ENCODE measurements at regions not wholly inside any gene's neighbourhood (a gene's known extent, or its start where the extent isn't known, plus 50 kb on each side); places are given as distances from the start of the nearest gene placed in this dataset.

GRCh38 chr16:48919791-48920190 is 309.8 kb upstream of the N4BP1 start:
- no peak for DNase-seq

DNA sequence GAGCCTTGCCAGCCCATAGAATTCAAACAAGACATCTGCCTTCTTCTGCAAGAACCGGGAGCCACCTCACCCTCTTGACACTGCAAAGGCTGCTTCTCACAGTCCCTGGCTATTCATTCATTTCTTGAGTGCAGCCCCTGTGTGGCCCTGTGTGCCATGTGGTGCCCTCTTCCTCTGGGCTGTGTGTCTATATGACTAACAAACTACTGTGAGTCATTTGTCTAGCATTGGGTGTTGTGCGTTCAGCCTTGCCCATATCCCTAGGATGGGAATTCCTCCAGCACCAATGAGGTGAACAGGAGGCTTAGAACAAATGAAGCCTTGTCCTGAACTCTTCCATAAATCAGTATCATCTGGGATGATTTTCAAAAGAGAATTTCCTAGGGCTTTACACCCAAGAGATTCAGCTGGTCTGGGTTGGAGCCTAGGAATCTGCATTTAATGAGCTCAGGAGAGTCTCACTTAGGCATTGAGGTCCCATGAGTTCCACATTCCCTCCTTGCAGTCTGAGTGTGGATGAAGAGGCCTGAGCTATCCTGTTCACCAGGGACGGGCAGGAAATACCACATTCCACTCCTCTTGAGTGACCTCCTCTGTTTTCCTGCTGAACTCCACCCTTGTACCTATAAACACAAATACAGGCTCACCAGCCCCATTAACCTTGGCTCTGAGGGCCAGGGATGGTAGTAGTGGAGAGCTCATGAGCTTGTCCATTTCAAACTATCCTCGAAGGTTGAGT is 308.7 kb upstream of the N4BP1 start:
- no peak for DNase-seq

DNA sequence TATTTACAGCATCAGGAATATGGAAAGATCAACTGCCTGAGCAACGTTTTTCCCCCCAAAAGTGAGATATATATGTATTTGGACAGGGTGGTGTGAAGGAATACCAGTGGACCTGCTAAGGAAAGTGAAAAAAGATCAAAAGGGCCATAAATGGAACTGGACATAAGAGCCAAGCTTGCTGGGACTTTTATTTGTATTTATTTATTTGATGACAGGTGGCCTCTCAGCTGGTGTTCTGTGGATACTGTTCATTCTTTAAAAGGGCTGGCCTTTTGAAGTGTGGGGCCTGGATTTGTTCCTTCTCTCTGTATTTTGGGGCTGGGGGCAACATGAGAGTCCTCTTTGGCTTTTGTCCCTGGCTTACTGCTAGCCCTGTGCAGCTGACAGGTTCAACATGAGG is 306.6 kb upstream of the N4BP1 start:
- DNase-seq: no peak

DNA sequence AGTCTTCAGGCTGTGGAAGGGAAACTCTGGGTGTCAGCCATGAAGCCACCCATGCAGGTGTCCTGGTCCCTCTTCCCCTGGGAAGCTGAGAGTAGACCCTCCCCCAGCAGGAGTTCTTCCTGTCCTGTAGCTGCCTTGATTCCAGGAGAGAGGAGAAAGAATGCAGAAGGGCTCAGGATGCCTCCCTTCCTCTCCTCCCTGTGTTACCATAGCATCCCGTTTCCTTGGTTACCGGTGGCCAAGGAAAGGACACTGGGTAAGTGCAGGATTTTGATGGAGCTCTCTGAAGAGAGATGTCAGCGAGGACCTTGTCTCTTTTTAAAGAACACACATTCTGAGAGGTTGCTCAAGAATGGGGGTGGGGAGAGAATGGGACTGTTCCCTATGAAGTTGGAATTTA is 304.1 kb upstream of the N4BP1 start:
- DNase-seq: no peak

DNA sequence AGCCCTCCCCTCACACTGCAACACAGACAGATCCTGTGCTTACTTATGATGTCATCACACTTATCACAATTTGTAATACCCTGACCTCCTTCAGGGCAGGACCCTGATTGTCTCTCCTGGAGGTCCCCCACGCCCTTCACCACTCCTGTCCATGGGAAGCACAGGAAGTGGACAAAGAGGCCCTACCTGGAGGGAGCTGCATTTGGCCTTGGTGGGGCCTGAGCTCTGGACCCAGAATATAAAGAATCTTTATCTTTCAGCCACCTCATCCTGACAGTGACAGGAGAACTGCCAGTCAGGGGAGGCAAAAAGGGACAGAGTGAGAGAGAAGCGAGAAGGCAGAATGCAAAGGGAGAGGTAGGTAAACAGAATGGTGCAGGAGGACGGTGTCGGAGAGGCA is 303.4 kb upstream of the N4BP1 start:
- DNase-seq: no peak

GRCh38 chr16:48912360-48912759 is 302.4 kb upstream of the N4BP1 start:
- no peak for DNase-seq

- no peak for DNase-seq
These were observed 301.7 kb upstream of the N4BP1 start for GRCh38 chr16:48911700-48912099.

DNA sequence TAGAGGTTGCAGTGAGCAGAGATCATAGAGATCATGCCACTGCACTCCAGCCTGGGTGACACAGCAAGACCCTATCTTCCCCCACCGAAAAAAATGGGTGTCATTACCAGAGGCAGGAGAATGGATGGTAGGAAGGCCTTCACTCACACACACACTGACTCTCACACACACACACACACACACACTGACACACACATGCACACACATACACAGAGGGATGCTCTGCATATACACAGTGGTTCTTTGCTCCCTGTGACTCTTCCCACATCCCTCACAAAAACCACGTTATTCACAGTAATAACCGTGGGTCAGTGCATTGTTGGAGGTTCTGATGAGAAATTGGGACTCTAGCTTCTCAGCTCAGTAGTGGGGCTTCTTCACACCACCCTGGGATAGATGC is 300.2 kb upstream of the N4BP1 start:
- no peak for DNase-seq

- DNase-seq: no peak
These were observed 299.3 kb upstream of the N4BP1 start for GRCh38 chr16:48909231-48909630.

DNA sequence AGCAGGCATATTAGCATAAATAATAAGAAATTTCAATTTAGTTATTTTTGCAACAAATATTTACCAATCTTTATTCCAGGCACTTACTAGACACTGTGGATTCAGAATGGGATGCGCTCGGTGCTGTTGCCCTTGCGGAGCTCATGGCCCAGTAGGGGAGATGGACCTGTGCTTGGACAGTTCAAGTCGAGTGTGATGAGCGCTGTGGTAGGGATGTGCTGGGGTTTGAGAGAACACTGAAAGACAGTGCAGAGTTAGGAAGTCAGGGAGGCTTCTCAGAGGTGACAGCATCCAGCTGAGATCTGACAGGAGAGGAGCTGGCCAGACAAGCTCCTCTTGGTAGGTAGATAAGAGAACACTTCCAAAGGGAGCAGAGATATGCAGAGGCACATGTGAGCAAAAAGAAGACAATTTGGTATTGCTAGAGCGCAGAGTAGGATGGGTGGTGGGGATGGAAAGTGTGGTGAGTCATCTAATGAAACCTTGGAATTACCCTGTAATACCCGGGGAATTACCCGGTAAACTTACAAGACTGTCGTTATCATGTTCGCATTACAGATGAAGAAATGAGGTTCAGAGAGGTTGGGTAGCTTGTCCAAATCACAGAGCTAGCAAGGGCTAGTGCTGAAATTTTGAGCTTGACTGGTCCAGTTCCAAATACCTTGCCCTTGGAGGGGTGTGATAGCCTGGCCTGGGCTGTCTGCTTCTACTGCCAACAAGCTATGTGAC is 298.1 kb upstream of the N4BP1 start:
- no peak for DNase-seq

GRCh38 chr16:48905632-48906505 is 295.9 kb upstream of the N4BP1 start:
- no peak for DNase-seq

DNA sequence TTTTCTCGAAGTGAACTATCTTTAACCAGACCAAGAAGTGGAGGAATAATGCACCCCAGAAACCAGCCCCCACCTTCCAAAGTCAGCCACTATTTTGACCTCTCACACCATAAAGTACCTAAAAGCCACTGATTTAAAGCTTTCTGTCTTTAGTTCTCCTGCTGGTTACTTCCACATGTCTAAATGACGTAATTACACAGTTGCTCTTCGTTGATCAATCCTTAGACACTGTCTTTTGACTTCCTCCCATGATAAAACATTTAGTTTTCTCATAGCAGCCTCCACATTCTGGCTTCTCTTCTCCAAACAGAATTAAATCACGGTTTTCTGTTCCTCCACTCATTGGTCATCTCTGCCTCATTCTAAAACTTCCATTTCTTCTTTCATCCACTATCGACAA is 294.4 kb upstream of the N4BP1 start:
- DNase-seq: no peak

- no peak for DNase-seq
These were observed 293.1 kb upstream of the N4BP1 start for GRCh38 chr16:48903039-48903438.

DNA sequence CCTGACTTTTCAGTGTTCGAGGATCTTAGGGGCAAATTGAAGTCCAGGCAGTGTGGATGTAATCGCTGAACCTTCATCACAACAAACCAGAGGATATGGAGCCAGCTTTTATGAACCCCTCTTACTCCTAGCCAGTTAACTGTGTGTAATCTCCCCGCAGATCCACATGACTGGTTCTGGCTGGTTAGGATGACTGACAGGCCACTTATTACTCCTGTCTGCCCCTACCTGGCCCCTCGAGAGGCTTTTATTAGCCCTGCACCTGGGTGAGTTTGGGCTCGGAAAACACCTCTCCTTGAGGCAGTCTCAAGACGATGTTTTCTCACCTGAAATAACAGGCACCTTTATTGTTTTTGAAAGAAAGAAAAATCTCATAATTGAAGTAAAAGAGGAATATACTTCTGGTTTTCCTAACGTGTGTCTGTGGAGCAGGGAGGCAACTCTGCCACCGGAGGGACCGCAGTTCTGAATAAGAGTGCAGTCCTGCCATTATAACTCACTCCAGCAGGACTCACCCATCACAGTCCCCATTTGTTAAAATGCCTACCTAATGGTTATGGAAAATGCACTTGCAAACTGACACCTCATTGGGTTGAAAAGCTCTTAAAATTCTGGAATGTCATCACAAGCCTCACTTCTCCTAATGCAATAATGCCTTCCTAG is 291.9 kb upstream of the N4BP1 start:
- DNase-seq: no peak

DNA sequence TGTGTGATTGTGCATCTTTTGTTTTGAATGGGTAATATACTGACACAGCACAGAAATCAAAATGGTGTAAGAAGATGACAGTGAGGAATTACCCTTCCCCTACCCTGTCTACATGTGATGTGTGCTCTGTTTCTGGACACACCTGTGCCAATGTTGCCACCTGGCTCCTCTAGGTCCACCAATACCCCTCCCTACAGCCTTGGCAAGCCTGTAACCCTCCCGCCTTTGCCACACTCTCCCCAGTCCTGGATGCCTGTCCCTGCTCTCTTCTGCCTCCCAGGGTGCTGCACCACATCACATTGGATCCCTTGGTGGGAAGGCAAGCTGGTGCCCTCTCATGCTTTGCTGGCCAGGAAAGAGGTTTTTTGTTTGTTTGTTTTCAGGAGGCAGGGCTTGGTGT is 289.5 kb upstream of the N4BP1 start:
- DNase-seq: no peak

DNA sequence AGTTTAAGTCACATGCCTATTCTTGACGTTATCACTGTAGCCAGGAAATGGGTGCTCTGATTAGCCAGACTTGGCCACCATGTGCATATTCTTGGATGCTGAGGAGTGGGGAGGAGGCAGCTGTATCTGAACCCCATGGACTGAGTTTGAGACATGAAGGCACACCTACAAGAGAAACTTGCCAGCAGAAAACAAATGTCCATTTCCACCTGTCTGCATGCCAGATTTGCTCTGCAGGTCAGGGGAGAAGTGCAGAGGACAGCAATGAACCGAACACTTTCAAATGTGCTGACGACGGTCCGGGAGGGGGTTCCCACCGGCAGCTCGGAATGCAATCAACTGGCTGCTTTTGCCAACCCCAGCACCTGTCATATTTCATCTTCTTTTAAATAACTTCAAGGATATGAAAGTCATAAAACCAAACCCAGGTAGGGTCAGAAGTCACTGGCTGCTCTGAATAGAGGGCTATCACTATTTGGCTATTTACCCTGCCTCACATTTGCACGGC is 287.8 kb upstream of the N4BP1 start:
- no peak for DNase-seq

- no peak for DNase-seq
These were observed 285.2 kb upstream of the N4BP1 start for GRCh38 chr16:48895142-48895541.

GRCh38 chr16:48892893-48893292 is 282.9 kb upstream of the N4BP1 start:
- no peak for DNase-seq

- DNase-seq: no peak
These were observed 277.7 kb upstream of the N4BP1 start for GRCh38 chr16:48887646-48888210.

DNA sequence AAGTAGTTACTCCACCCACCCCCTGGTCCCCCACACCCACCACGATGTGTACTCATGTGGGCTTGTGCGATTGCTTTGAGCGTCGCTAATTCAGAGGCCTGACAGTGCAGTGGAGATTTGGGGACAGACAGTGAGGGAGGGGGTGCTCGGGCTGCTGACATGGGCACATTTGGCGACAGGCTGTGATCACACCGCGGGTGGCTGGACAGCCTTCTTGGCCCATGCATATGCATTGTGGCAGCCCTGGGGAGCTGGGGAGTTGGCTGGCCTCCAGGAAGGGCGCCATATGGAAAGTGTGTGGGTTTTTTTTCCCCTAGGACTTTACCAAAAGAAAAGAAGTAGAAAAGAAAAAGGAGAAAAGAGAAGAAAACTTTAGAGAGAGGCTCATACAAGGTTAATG is 275.5 kb upstream of the N4BP1 start:
- DNase-seq: no peak

DNA sequence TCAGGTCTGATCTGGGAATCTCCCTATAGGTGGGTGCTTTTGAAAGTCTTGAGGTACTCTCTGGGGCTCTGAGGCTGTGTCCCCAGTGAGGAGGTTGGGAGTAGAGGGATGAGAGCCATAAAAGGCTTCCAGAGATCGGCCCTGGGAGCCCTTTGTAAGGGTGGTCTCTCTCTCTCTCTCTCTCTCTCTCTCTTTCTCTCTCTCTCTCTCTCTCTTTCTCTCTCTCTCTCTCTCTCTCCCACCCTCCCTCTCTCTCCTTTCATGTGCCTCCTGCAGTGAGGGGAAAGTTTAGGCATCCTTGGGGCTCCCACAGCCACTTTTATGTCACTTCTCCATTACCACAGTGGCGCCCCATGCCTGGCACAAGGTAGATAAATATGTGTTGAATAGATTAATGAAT is 271.3 kb upstream of the N4BP1 start:
- no peak for DNase-seq
